Adrenal gland (tissue), 9 donors: ENCODE measurements at regions not wholly inside any gene's neighbourhood (a gene's known extent, or its start where the extent isn't known, plus 50 kb on each side); places are given as distances from the start of the nearest gene placed in this dataset.

Source experiments
- DNase-seq, 7 donors: peaks; one replicate each; pipeline ENCODE4 v3.0.0-alpha.2; 2019 to 2020
- H3K27ac ChIP-seq, 5 donors: fragments of 200-600 bp; sonication (generic) in 4 of 5; 1 replicate in 3 of 5; 2 replicates in 2 of 5; pipeline versions ENCODE4 v1.5.1 to v1.8.0; 2016 to 2020; ENCODE audit warnings: mild to moderate bottlenecking in 1 of 5
- H3K27me3 ChIP-seq: fragments of 200-600 bp; 2 replicates; pipeline ENCODE4 v1.8.0; 2021
- H3K36me3 ChIP-seq, 2 donors: fragments of 200-600 bp; replicated peaks in 1 of 2; 1 replicate in 1 of 2; 2 replicates in 1 of 2; pipeline versions ENCODE4 v1.5.1 to v1.8.0; 2018 to 2022
- H3K4me1 ChIP-seq, 2 donors: fragments of 200-600 bp; replicated peaks in 1 of 2; 1 replicate in 1 of 2; 2 replicates in 1 of 2; pipeline versions ENCODE4 v1.5.1 to v1.8.0; 2018 to 2021
- H3K4me3 ChIP-seq, 4 donors: fragments of 200-600 bp; sonication (generic) in 3 of 4; one replicate each; pipeline ENCODE4 v1.5.1; 2016 to 2018
- H3K9me3 ChIP-seq, 3 donors: fragments of 200-600 bp; sonication (generic) in 1 of 3; replicated peaks in 1 of 3; 1 replicate in 2 of 3; 2 replicates in 1 of 3; pipeline versions ENCODE4 v1.5.1 to v1.8.0; 2016 to 2021
- POLR2A ChIP-seq, 2 donors: fragments of 450-650 bp; IDR thresholded peaks; one replicate each; pipeline ENCODE4 v1.6.1; 2017; ENCODE audit warnings: antibody characterized with exemption in 2 of 2, mild to moderate bottlenecking in 2 of 2, moderate library complexity in 1 of 2
- WGBS, 4 donors: extraction: QIAGEN DNeasy Blood & Tissue Kit in 2 of 4; methylation state at CpG; one replicate each; pipeline versions ENCODE4 v1.1.5 to v1.1.7; 2013 to 2017; 5-methylcytosine and 5-hydroxymethylcytosine counted together
- intact Hi-C, 2 donors: fragments of 100-400 bp; cut with DNase I; formaldehyde crosslinking; loops; one replicate each; pipeline versions ENCODE4 v1.14.1 to v1.15.0; 2022 to 2023
- TF ChIP-seq, protein P1 (sequence below), 6 experiments: fragments of 450-650 bp in 4 of 6; fragments of 200-600 bp in 2 of 6; sonication (generic) in 1 of 6; IDR thresholded peaks; 1 replicate in 5 of 6; 2 replicates in 1 of 6; pipeline versions ENCODE4 v1.5.1 to v1.8.0; 2016 to 2021; ENCODE audit warnings: antibody characterized with exemption in 6 of 6, mild to moderate bottlenecking in 2 of 6, moderate library complexity in 1 of 6
- donor health status: healthy with polysubstance abuse.
- donor health status: Bipolar disorder and iron deficiency.
- donor health status: DM: yes; HTN: yes; CAD: no.
- donor health status: DM: no; HTN: no; CAD: no.
- donor health status: DM: no; HTN: no; CAD: no.

GRCh38 chr10:129323879-129324278 is 143.2 kb upstream of the MGMT start:
- WGBS, 4 donors = 74 to 93% (median 81%) methylated on average over 4 of the region's 4 CpGs
- intact Hi-C loops = no loop called here
- Histone ChIP-seq H3K4me1 (no peaks in the 10 kb centered on the region), H3K9me3 (no peaks in the 10 kb centered on the region), H3K27ac (no peak overlapping the region), H3K36me3 (no peaks in the 10 kb centered on the region), H3K4me3 (no peak overlapping the region), H3K27me3 (no peaks in the 10 kb centered on the region)
- TF ChIP-seq, protein P1, sequence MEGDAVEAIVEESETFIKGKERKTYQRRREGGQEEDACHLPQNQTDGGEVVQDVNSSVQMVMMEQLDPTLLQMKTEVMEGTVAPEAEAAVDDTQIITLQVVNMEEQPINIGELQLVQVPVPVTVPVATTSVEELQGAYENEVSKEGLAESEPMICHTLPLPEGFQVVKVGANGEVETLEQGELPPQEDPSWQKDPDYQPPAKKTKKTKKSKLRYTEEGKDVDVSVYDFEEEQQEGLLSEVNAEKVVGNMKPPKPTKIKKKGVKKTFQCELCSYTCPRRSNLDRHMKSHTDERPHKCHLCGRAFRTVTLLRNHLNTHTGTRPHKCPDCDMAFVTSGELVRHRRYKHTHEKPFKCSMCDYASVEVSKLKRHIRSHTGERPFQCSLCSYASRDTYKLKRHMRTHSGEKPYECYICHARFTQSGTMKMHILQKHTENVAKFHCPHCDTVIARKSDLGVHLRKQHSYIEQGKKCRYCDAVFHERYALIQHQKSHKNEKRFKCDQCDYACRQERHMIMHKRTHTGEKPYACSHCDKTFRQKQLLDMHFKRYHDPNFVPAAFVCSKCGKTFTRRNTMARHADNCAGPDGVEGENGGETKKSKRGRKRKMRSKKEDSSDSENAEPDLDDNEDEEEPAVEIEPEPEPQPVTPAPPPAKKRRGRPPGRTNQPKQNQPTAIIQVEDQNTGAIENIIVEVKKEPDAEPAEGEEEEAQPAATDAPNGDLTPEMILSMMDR (IDR thresholded peaks at IDR 0.05) = no peak
- no peak for TF ChIP-seq POLR2A (IDR thresholded peaks at IDR 0.05)
- no peak for DNase-seq

GRCh38 chr10:129325893-129326292 is 141.1 kb upstream of the MGMT start:
- WGBS, 4 donors = 55 to 83% (median 63%) methylated on average over 2 of the region's 2 CpGs
- intact Hi-C loops = no loop called here

DNA sequence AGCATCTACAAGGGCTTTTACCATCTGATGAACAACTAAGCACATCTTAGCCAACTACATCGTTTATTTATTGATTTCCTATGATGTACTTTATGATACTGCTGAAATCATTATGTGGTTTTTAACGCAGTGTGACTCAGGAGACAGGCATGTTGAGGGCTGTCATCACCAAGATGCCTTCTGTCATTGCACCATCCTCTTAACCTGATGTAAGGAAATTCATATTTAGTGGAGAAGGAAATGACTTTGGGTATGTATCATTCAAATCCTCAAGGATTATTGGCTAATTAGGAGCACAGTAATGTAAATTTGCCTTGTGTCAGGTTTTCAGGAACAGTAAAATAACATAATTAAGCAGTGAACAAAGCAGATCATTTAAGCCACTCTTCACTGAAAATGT is 138.5 kb upstream of the MGMT start:
- Histone ChIP-seq H3K36me3 (no peaks in the 10 kb centered on the region), H3K27ac (no peak overlapping the region), H3K27me3 (no peaks in the 10 kb centered on the region), H3K4me1 (no peaks in the 10 kb centered on the region), H3K4me3 (no peak overlapping the region), H3K9me3 (no peaks in the 10 kb centered on the region)
- intact Hi-C loops = no loop called here
- TF ChIP-seq, protein P1 (IDR thresholded peaks at IDR 0.05) = no peak
- TF ChIP-seq POLR2A (IDR thresholded peaks at IDR 0.05) = no peak
- DNase-seq = no peak
- WGBS, 4 donors = 56 to 74% (median 60%) methylated on average over 2 of the region's 2 CpGs

More at GRCh38 chr10:129325893-129326292, 141.1 kb upstream of the MGMT start:
- no peak for DNase-seq
- Histone ChIP-seq H3K9me3 (no peaks in the 10 kb centered on the region), H3K27ac (no peak overlapping the region), H3K4me3 (no peak overlapping the region), H3K27me3 (no peaks in the 10 kb centered on the region), H3K4me1 (no peaks in the 10 kb centered on the region), H3K36me3 (no peaks in the 10 kb centered on the region)
- TF ChIP-seq, protein P1 (IDR thresholded peaks at IDR 0.05) = no peak
- TF ChIP-seq POLR2A (IDR thresholded peaks at IDR 0.05) = no peak

GRCh38 chr10:129329385-129330055 is 137.5 kb upstream of the MGMT start:
- H3K4me1 ChIP-seq = no peaks in the 10 kb centered on the region
- H3K9me3 ChIP-seq = no peaks in the 10 kb centered on the region
- H3K36me3 ChIP-seq = no peaks in the 10 kb centered on the region
- WGBS, 4 donors = 76 to 85% (median 80%) methylated on average over 17 of the region's 17 CpGs
- H3K27ac ChIP-seq = no peak overlapping the region
- H3K27me3 ChIP-seq = no peaks in the 10 kb centered on the region
- DNase-seq = no peak
- TF ChIP-seq, protein P1 (IDR thresholded peaks at IDR 0.05) = no peak
- no peak for TF ChIP-seq POLR2A (IDR thresholded peaks at IDR 0.05)
- no peak overlapping the region for H3K4me3 ChIP-seq
- intact Hi-C loops = no loop called here
